ENCODE measurements at regions not wholly inside any gene's neighbourhood (a gene's known extent, or its start where the extent isn't known, plus 50 kb on each side); places are given as distances from the start of the nearest gene placed in this dataset.

DNA sequence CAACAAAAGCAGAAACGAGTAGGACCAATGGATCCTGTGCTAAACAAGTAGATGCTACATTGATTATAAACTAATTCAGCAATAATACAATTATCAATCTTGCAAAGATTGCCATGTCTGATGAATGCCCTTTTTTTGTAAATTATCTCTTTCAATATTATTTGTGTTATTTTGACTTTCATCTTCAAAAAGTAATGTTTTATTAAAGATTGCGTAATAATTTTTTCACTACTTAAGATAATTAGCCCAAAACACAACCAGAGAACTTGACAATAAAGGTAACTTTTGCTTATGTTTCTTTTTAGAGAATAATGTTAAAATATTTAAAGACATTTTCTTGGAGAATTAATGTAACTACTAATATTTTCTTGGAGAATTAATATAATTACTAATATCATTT is 553.8 kb upstream of the VSTM2A start:
- no peak for DNase-seq

DNA sequence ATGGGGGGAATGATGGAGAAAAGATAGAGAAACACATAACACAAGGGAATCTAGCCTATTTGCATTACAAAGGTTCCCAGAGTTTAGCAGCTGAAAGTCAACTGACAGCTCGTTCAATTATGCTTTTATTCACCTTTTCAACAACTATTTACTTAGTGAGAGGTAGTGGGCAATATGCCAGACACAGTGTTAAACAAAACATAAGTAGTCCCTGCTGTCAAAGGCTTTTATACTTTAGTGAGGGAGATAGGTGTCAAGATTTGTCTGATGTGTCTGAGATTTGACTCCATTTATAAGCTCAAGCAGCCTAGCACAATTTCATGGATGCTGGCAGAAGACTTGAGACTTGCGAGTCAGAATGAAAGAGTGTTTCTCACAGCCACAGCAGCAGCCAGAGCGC is 549.0 kb upstream of the VSTM2A start:
- DNase-seq: peak; percentile 64

DNA sequence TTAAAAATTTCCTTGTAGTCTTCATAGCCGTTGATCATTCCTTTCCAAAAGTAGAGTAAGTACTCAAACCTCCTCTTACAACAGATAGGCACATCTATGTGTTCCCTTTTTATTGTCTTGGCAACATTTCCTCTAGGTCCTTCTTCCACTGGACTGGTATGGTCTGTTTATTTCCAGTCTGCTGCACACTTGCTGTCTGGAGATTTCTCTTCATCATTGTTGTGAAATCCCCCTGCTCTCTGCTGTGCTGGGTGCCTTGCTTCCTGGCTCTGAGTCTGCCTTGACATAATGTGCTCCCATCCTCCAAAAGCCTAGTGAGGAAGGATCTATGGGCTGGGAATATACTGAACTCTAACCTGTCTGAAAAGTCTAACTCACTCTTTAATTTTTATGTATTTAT is 545.3 kb upstream of the VSTM2A start:
- no peak for DNase-seq

DNA sequence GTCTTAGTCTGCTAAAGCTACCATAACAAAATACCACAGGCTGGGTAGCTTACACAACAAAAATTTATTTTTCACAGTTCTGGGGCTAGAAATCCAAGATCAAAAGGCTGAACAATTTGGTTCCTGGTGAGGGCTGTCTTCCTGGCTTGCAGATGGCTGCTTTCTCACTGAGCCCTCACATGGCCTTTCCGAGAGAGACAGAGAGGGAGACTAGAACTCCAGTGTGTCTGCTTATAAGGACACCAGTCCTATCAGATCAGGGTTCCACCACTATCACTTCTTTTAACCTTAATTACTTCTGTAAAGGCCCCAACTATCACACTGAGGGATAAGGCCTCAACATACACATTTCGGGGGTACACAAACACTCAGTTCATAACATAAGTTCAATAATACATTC is 527.4 kb upstream of the VSTM2A start:
- DNase-seq: no peak

DNA sequence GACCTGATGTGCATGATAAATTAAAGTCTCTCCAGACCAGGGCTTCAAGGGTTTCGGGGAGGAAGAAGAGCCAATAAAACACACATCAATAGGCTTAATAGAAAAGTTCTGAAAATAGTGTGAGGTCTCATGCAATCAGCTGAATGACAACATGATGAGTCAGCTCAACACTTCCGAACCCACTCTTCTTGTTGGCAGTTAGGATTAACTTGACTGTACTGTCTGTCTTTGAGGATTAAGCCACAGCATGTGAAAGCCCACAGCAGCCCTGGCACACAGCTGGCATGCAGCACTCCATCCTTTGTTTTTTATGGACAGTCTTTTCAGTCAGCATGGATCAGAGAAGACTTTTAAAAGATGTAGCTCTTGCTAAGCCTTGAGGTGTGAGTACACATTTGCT is 526.9 kb upstream of the VSTM2A start:
- DNase-seq: no peak

DNA sequence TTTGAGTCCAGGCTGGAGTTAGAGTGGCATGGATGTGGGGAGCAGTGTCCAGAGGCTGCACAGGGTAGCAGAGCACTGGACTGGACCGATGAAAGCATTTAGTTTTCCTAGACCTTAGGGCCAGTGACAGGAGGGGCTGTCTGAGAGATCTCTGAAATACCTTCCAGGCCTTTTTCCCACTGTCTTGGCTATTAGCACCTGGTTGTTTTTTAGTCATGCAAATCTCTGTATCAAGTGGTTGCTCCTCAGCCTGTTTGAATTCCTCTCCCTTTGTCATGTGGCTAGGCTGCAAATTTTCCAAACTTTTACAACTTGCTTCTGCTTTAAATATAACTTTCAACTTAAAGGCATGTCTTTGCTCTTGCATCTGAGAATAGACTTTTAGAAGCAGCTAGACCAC is 504.3 kb upstream of the VSTM2A start:
- no peak for DNase-seq

DNA sequence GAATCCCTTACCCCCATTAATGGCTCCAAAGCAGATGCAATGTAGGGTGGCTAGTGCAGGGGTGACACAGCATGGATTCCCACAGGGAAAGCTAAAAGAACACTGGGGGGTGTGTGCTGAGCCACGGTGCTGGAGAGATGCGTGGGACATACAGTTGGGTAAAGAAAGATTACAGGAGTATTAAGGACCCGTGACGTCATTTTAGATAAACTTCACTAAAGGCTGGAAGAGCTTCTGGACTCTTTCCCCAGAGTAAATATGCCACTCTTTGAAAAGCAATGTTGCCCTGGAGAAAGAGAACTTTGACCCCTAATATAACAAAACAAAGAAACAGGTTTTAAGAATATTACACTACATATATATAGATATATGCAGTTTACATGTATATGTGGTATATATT is 481.5 kb upstream of the VSTM2A start:
- no peak for DNase-seq

DNA sequence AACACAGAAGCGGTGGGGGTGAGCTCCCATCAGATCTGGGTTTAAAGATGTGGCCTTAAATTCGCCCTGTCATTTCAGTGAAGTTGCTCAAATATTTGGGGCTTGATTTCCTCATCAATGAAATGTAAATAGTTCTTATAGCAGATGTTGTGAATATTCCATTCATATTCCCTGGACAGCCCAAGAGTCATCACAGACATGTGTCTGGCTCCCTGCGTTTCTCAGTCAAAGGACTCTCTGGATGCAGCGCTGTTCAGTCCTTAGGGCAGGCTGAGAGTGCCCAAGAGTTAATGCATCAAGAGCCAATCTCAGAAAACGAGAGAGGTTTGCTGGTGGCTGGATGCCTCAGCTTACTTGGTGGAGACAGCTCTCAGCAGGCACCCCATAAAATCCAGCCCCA is 475.5 kb upstream of the VSTM2A start:
- DNase-seq: no peak

DNA sequence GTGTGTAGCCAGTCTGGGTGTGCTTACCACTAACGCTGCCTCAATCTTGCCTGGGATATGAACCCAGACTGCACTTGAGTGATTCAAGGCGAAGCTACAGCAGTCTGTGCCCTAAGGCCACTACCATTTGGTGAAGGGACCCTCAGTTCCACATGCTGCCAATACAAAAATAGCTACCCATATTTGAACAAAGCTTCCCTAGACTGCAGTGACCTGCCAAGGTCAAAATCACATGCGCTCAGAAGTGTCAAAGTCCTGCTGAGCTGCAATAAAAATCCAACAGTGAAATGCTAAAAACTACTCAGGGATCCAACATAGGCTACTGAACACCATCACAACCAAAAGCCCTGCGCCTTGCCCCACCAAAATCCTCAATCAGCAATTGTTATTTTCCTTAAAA is 472.3 kb upstream of the VSTM2A start:
- DNase-seq: no peak

DNA sequence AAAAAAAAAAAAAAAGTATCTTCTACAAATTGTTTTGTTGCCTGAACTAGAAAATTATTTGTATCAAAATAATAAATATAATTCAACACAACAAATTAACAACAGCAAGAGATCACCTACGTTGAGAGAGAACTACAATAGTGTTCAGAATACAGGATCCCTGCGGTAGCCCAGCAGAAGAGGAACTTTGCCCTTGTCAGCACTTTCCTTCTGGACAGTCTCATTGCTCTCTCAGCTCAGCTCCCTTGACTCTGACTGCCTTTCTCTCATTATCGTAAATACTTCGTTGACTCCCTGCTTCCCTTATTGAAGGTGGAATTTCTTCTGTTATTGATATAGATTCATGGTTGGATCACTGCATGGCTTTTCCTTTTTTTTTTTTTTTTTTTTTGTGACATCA is 469.5 kb upstream of the VSTM2A start:
- no peak for DNase-seq

DNA sequence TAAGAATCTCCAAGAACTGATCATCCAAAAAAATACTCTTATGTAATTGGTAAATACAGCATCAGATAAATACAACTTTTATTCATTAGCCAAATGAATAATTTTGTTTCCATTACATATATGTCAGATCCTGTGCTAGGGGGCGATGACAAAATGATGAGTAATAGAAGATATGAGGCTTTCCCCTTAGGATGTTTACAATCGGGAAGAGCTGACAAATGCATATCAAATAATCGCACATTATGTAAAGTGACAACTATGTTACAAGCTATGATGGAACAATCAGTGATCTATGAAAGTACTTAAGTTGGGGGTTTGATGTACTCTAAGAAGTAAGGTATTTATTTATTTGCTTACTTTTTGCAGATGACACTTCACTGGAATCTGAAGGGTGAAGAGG is 465.6 kb upstream of the VSTM2A start:
- DNase-seq: no peak

DNA sequence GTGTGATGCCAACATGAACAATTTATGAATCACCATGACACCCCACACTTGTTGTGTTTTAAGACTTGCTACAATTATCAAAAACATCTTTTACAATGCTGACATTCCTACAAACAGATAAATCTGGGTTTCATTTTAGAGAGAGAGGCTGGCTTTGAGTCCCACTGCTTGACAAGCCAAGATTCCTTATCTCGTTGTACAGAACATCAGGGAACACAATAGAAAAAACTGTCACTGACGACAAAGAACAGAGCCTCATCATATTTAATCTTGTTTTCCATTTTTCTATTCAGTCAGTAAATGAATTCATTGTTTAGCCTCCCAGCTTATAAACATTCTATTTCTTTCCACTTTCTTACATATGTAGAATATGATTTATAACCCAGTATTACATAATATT is 461.6 kb upstream of the VSTM2A start:
- no peak for DNase-seq

DNA sequence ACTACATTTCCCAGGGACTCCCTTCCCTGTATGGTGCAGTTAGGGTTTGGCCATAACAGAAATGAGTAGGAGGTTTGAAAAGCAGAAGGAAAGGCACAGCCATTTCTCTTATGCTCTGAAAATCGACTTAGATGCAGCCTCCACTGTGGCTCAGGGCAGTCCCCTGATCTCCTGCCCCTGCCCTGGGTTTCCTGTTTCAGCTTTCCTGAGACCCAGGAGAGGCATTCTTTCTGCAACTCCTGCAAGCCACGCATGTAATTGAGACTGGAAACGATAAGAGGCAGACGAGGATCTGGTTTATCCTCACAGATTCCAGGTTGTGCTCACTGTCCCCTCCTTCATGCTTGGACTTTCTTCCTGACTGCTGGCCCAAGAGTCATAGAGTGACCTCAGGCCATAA is 461.2 kb upstream of the VSTM2A start:
- no peak for DNase-seq

DNA sequence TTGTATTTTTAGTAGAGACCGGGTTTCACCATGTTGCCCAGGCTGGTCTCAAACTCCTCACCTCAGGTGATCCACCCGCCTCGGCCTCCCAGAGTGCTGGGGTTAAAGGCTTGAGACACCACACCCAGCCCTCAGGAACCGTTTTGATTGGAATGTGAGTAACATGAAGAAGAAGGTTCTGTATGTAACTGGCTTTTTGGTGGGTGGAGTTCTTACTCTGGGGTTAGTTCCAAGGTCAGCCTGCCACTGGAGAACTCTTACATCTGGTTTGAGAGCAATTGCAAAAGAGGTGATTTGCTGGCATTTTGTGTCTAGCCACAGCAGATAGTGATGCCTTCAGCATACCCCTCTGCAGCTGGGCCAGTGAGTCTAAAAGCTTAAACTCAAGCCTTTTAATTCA is 457.8 kb upstream of the VSTM2A start:
- no peak for DNase-seq

DNA sequence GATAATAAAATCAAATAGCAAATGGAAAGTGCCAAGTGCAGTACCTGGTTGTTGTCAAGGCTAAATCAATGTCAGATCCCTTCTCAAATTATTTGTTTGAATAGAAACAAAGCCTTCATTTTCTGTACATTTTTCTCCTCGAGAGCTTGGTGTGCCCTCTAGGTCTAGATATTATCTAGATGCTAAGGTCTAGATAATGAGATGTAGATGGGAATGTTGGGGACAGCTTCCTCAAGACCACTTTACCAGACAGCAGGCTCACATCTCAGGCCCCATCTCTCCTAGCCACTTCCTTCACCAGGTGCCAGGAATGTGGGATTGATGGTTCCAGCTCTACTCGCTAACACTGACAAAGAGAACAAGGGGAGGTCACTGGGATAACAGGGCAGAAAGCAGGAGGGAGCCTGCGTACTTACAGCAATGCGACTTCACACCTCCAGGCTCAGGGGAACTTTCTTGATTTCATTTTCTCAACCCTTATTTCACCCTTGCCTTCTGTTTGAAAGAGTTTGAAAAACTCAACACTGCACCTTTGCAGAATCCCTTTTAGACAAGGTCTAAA is 451.4 kb upstream of the VSTM2A start:
- DNase-seq: no peak

DNA sequence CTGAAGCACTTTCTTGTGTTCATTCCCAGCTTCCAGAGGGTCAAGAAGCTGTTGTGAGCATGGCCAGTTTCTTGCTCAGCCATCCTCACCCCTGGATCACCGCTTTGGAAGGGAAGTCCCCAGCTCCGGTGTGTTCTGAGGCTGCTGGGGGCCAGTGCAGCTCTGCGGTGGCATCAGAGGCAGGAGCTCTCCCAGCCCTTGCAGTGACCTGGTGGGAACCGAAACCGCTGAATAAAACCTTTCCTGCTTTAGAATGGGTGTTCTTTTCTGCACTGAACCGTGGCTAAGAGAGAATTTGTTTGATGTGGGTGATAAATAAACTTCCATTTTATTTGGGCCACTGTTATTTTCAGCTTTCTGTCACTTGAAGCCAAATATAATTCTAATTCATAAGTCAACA is 450.9 kb upstream of the VSTM2A start:
- DNase-seq: no peak

DNA sequence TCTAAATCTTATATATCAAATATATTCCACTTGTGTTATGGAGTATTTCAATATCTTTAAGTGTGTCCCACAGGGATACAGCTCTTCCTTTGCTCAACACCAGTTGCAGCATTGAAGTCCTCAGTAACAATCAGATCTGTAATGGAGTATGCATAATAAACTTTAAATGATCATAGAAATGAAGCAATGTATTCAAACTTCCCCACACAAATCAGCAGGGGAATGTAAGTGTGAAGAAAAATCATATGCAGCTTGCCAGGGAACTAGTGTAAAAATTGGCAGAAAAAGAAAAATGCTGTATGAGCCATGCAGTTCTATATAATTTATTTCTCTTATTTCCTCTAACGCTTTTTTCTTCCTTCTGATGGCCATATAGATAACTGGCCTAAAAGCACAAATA is 444.3 kb upstream of the VSTM2A start:
- DNase-seq: no peak

DNA sequence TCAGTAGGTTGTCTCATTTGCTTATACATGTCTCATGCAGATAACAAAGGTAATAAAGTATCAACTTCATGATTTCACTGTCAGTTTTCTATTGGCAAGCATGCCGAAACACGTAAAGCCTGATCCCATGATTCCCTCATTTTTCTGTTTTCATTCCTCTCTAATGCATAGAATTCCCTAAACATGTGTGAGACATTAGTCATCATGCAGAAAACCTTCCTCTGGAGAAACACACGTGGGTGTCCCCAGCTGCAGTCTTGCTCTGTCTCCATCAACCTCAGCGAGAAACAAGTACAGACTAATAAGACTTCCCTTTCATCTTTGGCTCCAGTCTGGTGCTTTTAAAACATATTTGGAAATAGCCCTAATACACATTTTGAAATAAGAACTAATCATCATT is 432.7 kb upstream of the VSTM2A start:
- no peak for DNase-seq

DNA sequence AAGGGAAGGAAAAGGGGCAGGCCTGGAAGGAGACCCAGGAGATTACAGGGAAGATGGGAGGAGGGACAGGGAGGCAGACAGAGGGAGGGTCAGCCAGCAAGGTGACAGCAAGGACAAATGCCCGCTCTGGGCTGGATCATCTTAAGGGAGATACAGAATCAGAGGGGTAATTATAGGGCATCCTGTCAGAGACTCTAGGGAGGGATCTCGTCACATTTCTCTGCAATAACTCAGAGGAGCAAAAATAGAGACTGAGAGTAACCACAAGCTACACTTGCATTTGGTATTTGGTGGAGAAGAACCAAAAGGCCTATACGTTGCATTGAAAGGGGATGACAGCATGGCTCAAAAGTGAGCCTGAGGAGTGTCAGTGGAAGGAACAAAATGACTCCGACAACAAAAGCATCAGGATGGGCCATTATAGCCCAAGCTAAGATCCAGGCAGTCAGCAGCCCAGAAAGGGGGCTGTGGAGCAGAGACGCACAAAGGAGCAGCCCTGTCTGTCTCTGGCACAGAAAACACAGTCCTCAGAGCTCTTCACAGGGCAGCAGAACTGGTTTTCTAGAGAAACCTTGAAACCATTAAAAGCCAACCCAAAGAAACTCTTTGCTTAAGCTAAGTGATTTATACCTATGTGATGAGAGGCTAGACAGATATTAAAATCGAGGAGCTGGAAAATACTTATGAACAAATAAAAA is 430.2 kb upstream of the VSTM2A start:
- DNase-seq: no peak

DNA sequence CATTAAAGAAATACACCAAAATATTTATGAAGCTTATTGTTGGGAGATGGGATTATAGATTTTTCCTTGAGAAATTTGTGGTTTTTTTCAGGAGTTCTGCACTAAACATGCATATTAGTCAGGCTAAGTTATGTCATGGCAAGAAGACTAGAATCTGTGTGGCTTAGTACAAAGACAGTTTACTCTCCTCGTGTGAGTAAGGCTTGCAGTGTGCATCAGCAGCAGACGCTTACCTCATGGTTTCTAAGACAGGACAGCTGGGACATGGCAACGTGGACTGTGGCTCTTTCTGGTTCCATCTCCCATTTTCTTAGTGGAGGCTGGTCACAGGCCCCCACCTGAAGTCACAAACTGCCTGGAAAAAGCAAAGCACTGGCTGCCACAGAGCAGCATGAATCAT is 429.6 kb upstream of the VSTM2A start:
- DNase-seq: no peak

DNA sequence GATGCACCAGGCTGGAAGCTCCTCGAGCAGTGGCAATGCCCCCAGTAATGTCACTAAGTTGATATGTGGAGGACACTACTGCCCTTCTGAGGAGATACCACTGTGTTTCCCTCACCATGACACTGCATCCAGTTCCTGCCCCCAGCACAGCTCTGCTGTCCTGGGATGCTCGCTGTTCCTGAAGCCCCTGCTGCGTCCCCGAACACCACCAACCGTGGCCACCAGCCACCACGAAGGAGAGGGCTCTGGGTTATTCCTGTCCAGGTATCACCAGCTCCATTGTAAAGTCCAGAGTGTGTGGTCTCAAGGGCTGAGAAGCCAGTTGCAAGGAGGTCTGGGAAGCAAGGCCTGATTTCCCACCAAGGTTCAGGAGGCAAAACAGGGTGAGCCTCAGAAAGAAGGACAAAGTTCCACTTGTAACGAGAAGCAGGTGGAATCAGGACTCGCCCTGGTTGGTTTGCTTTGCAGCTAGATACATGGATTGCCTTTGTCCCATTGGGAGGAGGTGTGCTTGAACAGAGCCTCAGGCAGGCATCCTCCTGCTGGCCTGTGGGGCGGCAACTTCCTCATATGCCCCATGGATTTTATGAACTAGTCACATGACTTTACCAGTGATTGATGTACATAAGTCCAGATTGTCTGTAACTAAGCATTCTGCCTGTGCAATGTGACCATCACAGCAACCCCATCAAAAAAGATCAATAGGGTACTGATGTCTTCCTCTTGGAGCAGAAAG is 427.0 kb upstream of the VSTM2A start:
- no peak for DNase-seq

DNA sequence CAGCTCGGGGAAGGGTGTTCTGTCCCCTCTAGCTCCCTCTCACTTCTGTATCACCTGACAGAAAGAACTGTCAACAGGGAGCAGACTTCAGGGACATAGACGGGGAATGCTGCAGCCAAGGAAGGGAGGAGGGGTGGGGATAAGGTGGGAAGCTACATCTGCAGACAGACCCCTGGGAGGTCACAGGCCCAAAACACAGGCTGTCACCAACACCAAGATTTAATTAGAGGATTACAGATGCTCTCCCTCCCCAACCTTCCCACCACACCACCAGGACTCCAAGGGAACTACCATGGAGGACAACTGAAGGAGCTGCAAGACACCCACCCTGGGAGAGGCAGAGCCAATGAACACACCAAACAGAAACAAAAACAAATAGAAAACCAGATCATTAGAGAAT is 425.2 kb upstream of the VSTM2A start:
- DNase-seq: no peak

DNA sequence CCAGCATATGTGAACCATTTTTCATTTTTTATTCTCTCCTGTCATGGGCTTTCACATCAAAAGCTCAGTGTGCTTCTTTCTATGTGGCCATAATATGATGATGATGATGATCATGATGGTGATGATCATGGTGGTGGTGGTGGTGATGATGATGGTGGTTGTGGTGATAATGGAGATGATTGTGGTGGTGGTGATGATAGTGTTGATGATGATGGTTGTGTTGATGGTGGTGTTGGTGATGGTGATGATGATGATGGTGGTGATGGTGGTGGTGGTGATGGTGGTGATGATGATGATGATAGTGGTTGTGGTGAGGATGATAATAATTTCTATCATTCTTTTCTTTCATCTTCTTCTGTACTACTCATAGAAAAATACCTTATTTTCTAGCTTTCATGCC is 413.1 kb upstream of the VSTM2A start:
- DNase-seq: no peak

DNA sequence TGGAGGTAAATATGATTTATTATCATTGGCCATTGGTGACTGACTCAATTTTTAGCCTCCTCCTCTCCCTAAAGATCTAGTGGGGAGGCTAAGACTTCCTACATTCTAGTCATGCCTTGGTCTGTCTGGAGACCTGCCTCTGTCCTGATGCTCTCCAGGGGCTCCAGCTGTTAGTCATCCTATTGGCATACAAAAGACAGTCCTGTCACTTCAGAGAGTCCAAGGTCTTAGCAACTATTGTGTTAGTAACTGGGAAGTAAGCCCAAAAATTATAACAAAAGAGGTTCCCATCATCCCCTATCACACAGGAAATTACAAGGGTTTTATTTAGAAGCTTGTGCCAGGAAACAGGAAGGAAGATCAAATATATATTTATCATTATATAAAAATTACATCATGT is 400.6 kb upstream of the VSTM2A start:
- no peak for DNase-seq

DNA sequence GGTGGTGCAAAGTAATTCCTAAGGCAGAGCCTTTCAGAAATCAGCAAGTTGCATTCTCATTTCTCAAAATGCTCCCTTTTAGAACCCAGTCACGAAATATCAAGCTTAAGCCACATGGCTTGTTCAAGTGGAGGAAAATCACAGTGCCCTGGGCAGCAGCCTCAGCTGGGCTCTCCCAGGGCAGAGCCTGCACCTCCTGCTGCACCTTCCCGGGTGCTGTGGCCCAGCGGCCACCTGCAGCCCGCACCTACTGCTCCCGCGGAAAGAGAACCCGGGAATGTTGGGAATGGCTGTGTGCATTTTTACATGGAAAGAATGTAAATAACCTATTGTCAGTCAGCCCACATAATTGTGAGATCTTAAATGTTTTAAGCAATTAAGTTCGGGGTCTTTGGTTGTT is 396.5 kb upstream of the VSTM2A start:
- DNase-seq: no peak

All from DMS79 (cell line).